ENCODE measurements at regions not wholly inside any gene's neighbourhood (a gene's known extent, or its start where the extent isn't known, plus 50 kb on each side); places are given as distances from the start of the nearest gene placed in this dataset.

DNA sequence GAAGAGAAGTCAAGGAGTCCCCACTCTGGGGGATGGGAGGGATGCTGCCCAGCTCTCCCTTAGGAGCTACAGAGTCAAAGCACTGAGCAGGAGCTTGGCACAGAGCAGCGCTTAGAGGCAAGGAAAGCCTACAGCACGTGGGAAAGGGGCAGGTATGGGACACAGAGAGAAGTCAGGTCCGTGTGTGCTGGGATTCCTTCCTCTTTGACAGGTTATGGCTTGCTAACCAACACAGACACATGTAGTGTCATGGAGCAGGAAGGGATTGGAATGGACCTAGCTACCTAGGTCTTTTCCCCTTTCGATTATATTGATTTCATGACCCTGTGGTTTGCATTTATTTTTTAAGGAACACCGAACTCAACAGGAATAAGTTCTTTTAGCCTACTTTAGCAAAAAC, 208.5 kb upstream of the TUT7 start:
- no peak for DNase-seq (ENCODE audit: low read depth)
- no peak overlapping the region for H3K4me3 ChIP-seq (ENCODE audit: low read depth, low read length)
- TF ChIP-seq, protein P1, sequence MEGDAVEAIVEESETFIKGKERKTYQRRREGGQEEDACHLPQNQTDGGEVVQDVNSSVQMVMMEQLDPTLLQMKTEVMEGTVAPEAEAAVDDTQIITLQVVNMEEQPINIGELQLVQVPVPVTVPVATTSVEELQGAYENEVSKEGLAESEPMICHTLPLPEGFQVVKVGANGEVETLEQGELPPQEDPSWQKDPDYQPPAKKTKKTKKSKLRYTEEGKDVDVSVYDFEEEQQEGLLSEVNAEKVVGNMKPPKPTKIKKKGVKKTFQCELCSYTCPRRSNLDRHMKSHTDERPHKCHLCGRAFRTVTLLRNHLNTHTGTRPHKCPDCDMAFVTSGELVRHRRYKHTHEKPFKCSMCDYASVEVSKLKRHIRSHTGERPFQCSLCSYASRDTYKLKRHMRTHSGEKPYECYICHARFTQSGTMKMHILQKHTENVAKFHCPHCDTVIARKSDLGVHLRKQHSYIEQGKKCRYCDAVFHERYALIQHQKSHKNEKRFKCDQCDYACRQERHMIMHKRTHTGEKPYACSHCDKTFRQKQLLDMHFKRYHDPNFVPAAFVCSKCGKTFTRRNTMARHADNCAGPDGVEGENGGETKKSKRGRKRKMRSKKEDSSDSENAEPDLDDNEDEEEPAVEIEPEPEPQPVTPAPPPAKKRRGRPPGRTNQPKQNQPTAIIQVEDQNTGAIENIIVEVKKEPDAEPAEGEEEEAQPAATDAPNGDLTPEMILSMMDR (IDR thresholded peaks at IDR 0.05; ENCODE audit: insufficient read depth, low read depth, low read length, missing control alignments), result no peak

DNA sequence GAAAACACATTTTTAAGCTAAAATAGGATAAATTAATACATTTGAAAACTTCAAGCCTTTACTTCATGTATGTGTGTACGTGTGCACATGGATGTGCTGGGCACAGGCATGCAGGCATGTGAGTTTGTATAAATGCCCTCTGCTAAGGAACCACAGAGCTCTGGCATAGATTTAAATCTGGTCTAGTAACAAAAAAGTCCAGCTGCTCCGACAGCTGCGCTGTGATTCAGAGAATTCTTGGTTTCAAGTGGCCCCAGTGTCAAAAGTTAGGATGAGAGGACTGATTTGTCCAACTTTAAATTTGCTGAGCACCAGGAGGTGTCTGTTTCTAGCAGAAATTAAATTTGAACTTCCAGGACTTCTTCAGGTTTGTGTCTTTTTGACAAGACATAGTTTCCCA, 203.7 kb upstream of the TUT7 start:
- no peak overlapping the region for H3K4me3 ChIP-seq (ENCODE audit: low read depth, low read length)
- DNase-seq (ENCODE audit: low read depth), result no peak
- TF ChIP-seq, protein P1 (IDR thresholded peaks at IDR 0.05; ENCODE audit: insufficient read depth, low read depth, low read length, missing control alignments), result no peak

DNA sequence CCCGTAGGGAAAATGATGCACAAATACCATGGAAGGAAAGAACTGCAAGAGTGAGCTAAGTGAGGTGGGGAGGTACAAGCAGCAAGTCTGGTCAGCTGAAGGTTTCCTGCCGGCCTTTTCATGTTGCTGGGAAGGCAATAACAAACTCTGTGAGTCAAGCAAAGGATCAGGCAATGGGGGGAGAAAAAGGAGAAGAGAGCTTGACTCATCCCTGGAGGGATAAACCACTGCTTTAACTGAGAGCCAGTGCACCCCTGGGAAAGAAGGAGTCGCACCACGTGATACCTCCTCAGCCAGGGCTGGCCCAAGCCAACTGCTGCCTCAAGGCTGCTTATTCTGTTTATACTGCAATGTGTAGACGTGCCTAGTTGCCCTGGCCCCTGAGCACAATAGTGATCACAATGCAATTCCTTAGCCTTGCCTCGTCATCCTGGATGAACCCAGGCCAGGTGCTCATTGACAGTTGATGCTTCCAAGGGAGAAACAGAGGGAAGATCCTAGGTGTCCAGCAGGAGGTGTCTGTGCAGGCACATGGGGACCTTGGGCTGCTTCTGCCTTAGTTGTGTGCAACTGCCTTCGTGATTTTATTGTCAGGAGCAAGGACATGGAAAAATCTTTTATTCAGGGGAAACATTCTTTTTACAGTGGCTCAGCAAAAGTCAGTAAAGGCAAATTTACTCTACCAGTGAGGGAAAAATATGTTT, 203.0 kb upstream of the TUT7 start:
- no peak for DNase-seq (ENCODE audit: low read depth)
- TF ChIP-seq, protein P1 (IDR thresholded peaks at IDR 0.05; ENCODE audit: insufficient read depth, low read depth, low read length, missing control alignments), result no peak

DNA sequence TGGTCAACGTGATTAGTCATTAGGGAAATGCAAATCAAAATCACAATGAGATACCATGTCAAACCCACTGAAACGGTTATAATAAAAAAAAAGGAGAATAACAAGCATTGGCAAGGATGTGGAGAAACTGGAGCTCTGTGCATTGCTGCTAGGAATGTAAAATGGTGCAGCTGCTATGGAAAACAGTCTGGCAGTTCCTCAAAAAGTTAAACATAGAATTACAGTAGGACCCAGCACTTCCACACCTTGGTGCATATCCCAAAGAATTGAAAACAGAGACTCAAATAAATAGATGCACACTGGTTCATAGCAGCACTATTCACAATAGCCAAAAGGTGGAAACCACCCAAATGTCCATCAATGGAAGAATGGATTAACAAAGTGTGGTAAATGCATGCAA, 201.5 kb upstream of the TUT7 start:
- no peak for DNase-seq (ENCODE audit: low read depth)
- H3K4me3 ChIP-seq (ENCODE audit: low read depth, low read length), result no peak overlapping the region
- TF ChIP-seq, protein P1 (IDR thresholded peaks at IDR 0.05; ENCODE audit: insufficient read depth, low read depth, low read length, missing control alignments), result no peak

More for the DNA sequence above, 203.0 kb upstream of the TUT7 start:
- no peak overlapping the region for H3K4me3 ChIP-seq (ENCODE audit: low read depth, low read length)

DNA sequence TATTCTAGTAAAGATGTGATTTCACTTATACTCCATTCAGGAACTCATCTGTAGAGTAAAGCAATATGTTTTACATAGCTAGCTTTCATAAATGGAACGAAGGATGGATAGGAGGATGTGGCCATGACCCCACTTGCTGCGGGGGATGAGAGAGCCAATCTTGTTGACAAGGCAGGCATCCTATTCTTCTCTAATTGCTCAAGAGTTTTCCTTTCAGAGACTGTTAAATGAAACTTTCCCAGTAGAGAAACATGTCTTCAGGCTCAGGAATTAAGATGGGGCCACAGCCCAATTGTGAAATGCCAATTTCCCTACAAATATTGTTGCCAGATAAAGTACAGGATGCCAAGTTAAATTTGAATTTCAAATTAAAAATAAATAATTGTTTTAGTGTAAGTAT, 196.2 kb upstream of the TUT7 start:
- no peak for DNase-seq (ENCODE audit: low read depth)
- TF ChIP-seq, protein P1 (IDR thresholded peaks at IDR 0.05; ENCODE audit: insufficient read depth, low read depth, low read length, missing control alignments), result no peak
- no peak overlapping the region for H3K4me3 ChIP-seq (ENCODE audit: low read depth, low read length)

DNA sequence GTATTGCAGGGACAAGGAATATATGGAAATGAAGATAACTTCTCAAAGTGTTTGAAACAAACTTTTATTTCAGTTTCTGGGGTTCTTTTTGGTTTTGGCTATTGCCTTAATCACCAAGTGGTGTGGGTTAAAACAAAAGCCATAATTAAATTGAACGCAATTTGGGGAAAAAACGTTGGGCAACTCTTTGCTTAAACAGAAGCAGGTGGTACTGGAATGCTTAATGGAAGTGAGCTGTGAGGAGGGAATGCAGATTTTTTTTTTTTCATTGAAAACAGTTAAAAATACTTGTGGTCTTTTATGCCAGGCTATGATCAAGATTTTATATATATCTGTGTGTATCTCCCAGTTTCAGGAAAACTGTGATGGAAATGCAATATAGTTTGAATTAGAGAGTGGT, 195.7 kb upstream of the TUT7 start:
- no peak overlapping the region for H3K4me3 ChIP-seq (ENCODE audit: low read depth, low read length)
- TF ChIP-seq, protein P1 (IDR thresholded peaks at IDR 0.05; ENCODE audit: insufficient read depth, low read depth, low read length, missing control alignments), result no peak
- DNase-seq (ENCODE audit: low read depth), result no peak

DNA sequence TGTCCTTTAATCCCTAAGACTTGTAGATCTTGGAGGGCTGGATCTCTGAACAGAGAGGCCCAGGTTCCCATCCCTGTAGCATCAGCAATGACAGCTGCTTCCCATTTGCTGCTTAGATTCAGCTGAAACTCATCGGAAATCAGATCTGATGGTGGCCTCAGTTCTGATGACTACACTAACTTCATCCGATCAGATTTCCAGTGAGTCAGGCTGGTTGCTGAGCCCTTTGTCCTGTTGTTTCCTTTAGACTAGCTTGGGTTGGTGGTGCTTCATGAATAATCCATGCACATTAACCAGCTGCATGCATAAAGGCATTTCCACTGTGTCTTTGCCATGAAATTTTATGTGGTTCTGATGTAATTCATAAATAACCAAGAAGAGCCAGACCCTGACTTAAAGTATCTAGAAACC, 195.2 kb upstream of the TUT7 start:
- no peak overlapping the region for H3K4me3 ChIP-seq (ENCODE audit: low read depth, low read length)
- TF ChIP-seq, protein P1 (IDR thresholded peaks at IDR 0.05; ENCODE audit: insufficient read depth, low read depth, low read length, missing control alignments), result no peak

More for the DNA sequence above, 195.2 kb upstream of the TUT7 start:
- DNase-seq (ENCODE audit: low read depth), result no peak
